Kidney (tissue), 13 donors: ENCODE measurements at regions not wholly inside any gene's neighbourhood (a gene's known extent, or its start where the extent isn't known, plus 50 kb on each side); places are given as distances from the start of the nearest gene placed in this dataset.

Experiments used
- DNase-seq, 5 donors: peaks; one replicate each; pipeline ENCODE4 v3.0.0-alpha.2; 2013 to 2020
- FAIRE-seq: peaks from 2 replicates; lab custom pipeline; 2012; peaks lifted over from hg19 to GRCh38; lab: Jason Lieb, UNC
- H3K27ac ChIP-seq, 2 donors: one replicate each; pipeline ENCODE4 v1.7.0; 2013; ENCODE audit warnings: low read depth in 2 of 2, low read length in 2 of 2, inconsistent platforms in 1 of 2
- H3K27me3 ChIP-seq: one replicate; pipeline ENCODE4 v1.7.1; 2013; ENCODE audit warnings: low read length, inconsistent platforms; ENCODE audit not compliant: control insufficient read depth, insufficient read depth
- H3K36me3 ChIP-seq, 3 donors: one replicate each; pipeline versions ENCODE4 v1.7.0 to v1.7.1; 2013; ENCODE audit warnings: low read length in 3 of 3, control low read depth in 1 of 3, inconsistent platforms in 1 of 3; ENCODE audit not compliant: insufficient read depth in 3 of 3, control insufficient read depth in 2 of 3
- H3K4me1 ChIP-seq, 3 donors: one replicate each; pipeline versions ENCODE4 v1.7.0 to v1.7.1; 2013; ENCODE audit warnings: low read length in 3 of 3, inconsistent platforms in 1 of 3, low read depth in 1 of 3; ENCODE audit not compliant: control insufficient read depth in 2 of 3, insufficient read depth in 2 of 3
- H3K4me3 ChIP-seq, 3 donors: one replicate each; pipeline versions ENCODE4 v1.7.0 to v1.8.1; 2013; ENCODE audit warnings: low read length in 3 of 3, control low read depth in 1 of 3, inconsistent platforms in 1 of 3
- H3K9ac ChIP-seq, 3 donors: one replicate each; pipeline versions ENCODE4 v1.7.0 to v1.7.1; 2013; ENCODE audit warnings: low read length in 3 of 3, control low read depth in 1 of 3, inconsistent platforms in 1 of 3
- H3K9me3 ChIP-seq, 3 donors: one replicate each; pipeline versions ENCODE4 v1.7.0 to v1.7.1; 2013; ENCODE audit warnings: low read length in 3 of 3, control low read depth in 1 of 3, inconsistent platforms in 1 of 3; ENCODE audit not compliant: control insufficient read depth in 2 of 3, insufficient read depth in 1 of 3
- intact Hi-C: fragments of 100-400 bp; cut with DNase I; formaldehyde crosslinking; loops from one replicate; pipeline ENCODE4 v1.11.1; 2022
- TF ChIP-seq, protein P1 (sequence below): IDR thresholded peaks from 3 replicates; pipeline ENCODE4 v1.5.1; 2012; ENCODE audit warnings: mild to moderate bottlenecking, moderate library complexity, borderline replicate concordance; ENCODE audit not compliant: insufficient read depth; ENCODE audit errors: extremely low read depth
- donor health status: control.
- donor health status: control.
- donor health status: control.
- donor health status: control.
- donor health status: control.
- donor health status: DM: yes; HTN: yes; CAD: no.
- donor health status: Normal renal cell carcinoma (clear cell type).

DNA sequence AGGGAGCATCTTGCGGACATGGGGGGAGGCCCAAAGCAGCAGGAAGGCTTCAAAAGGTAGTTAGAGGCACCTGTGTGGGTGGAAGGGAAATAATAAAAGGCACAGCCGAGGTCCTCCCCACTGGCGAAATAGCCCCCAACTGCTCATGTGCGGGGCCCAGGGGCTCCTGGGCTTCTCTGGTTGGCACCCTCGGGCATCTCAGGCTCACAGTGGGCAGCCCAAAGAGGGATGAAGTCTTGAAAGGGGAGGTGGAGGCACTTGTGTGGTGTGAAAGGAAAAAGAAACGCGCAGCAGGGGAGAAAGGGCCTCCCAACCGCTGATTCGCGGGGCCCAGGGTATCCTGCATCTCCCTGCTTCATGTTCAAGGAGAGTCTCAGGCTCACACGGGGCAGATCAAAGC, 579.4 kb downstream of the ALG10 start:
- FAIRE-seq (no peak), DNase-seq (peak in 1 of 5 donors; percentile 22)
- intact Hi-C loops, result no loop called here
- H3K27me3 ChIP-seq, result no peaks in the 10 kb centered on the region
- peaks cover 0 to 28% (median 0%) of the 10 kb centered on the region in 3 donors for H3K9me3 ChIP-seq
- TF ChIP-seq, protein P1, sequence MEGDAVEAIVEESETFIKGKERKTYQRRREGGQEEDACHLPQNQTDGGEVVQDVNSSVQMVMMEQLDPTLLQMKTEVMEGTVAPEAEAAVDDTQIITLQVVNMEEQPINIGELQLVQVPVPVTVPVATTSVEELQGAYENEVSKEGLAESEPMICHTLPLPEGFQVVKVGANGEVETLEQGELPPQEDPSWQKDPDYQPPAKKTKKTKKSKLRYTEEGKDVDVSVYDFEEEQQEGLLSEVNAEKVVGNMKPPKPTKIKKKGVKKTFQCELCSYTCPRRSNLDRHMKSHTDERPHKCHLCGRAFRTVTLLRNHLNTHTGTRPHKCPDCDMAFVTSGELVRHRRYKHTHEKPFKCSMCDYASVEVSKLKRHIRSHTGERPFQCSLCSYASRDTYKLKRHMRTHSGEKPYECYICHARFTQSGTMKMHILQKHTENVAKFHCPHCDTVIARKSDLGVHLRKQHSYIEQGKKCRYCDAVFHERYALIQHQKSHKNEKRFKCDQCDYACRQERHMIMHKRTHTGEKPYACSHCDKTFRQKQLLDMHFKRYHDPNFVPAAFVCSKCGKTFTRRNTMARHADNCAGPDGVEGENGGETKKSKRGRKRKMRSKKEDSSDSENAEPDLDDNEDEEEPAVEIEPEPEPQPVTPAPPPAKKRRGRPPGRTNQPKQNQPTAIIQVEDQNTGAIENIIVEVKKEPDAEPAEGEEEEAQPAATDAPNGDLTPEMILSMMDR, result no peak
- H3K9ac ChIP-seq, result no peak overlapping the region
- no peak overlapping the region for H3K27ac ChIP-seq
- no peak overlapping the region for H3K4me3 ChIP-seq
- no peaks in the 10 kb centered on the region for H3K36me3 ChIP-seq
- no peaks in the 10 kb centered on the region for H3K4me1 ChIP-seq

DNA sequence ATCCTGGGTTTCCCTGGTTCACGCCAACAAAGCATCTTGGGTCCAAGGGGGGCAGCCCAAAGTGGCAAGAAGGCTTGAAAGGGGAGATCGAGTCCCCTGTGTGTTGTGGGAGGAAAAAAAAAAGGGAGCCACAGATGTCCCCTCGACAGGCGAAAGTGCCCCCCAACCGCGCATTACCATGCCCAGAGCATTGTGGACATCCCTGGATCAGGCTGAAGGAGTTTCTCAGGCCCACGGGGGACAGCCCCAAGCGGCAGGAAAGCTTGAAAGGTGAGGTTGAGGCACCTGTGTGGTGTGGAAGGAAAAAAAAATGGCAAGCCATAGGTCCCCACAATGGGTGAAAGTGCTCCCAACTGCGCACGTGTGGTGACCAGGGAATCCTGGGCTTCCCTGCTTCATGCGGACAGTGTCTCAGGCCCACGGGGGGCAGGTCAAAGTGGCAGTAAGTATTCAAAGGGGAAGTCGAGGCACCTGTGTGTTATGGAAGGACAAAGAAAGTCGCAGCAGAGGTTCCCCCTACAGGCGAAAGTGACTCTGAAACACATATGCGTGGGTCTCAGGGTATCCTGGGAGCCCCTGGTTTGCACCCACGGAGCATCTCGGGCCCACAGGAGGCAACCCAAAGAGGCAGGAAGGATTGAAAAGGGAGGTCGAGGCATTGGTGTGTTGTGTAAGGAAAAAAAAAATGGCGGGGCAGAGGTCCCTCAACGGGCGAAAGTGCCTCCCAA, 580.1 kb downstream of the ALG10 start:
- Histone ChIP-seq H3K27ac (no peak overlapping the region), H3K27me3 (no peaks in the 10 kb centered on the region), H3K36me3 (no peaks in the 10 kb centered on the region), H3K4me3 (no peak overlapping the region), H3K9ac (no peak overlapping the region), H3K9me3 (peaks cover 0 to 30% (median 0%) of the 10 kb centered on the region in 3 donors), H3K4me1 (no peaks in the 10 kb centered on the region)
- FAIRE-seq (no peak), DNase-seq (peak in 1 of 5 donors; percentile 36)
- TF ChIP-seq, protein P1, result no peak
- intact Hi-C loops, result no loop called here

DNA sequence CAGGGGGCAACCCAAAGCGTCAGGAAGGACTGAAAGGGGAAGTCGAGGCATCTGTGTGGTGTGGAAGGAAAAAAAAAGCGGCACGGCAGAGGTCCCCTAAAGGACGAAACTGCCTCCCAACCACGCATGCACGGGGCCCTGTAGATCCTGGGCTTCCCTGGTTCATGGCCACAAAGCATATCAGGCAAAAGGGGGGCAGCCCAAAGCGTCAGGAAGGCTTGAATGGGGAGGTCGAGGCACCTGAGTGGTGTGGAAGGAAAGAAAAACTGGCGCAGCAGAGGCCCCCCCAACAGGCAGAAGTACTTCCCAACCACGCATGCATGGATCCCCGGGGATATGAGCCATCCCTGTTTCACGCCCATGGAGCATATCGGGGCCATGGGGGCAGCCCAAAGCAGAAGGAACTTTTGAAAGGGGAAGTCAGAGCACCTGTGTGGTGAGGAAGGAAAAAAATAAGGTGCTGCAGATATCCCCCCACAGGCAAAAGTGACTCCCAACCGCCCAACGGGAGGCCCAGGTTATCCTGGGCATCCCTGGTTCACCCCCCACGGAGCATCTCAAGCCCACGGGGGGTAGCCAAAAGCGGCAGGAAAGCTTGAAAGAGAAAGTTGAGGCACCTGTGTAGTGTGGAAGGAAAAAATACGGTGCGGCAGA, 581.2 kb downstream of the ALG10 start:
- intact Hi-C loops, result no loop called here
- Histone ChIP-seq H3K36me3 (no peaks in the 10 kb centered on the region), H3K9me3 (peaks cover 0 to 35% (median 0%) of the 10 kb centered on the region in 3 donors), H3K4me3 (no peak overlapping the region), H3K27me3 (no peaks in the 10 kb centered on the region), H3K27ac (no peak overlapping the region), H3K4me1 (no peaks in the 10 kb centered on the region), H3K9ac (no peak overlapping the region)
- FAIRE-seq, result no peak
- TF ChIP-seq, protein P1, result no peak
- peak in 1 of 5 donors; percentile 38 for DNase-seq
